ENCODE measurements at regions not wholly inside any gene's neighbourhood (a gene's known extent, or its start where the extent isn't known, plus 50 kb on each side); places are given as distances from the start of the nearest gene placed in this dataset.

DNA sequence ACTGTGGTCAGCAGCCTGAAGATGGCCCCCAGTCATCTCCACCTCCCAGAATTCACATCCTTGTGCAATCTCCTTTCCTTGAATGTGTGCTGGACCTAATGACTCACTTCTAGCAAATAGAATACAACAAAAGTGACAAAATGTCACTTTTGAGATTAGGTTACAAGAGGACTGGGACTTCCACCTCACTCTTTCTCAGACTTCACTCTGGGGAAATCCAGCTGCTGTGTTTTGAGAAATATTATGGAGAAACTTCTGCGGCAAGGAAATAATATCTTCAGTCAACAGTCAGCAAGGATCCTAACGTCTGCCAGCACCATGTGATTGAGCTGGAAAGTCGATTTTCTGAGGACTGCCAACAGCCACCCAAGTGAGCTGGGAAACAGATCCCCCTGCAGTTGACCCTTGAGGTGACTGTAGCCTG lies 70.5 kb upstream of the GADD45A start:
- no peak overlapping the region for H3K27ac ChIP-seq (ENCODE audit: insufficient read length, low read depth, low read length)
- H3K18ac ChIP-seq (ENCODE audit: insufficient read length, low read depth, low read length) = no peak overlapping the region
- no peaks in the 10 kb centered on the region for H3K9me3 ChIP-seq (ENCODE audit: control insufficient read depth, low read depth, low read length)
- no peak overlapping the region for H2BK15ac ChIP-seq (ENCODE audit: low read depth, low read length)
- H3K27ac Mint-ChIP-seq = no peak overlapping the region
- TF ChIP-seq, protein P1, sequence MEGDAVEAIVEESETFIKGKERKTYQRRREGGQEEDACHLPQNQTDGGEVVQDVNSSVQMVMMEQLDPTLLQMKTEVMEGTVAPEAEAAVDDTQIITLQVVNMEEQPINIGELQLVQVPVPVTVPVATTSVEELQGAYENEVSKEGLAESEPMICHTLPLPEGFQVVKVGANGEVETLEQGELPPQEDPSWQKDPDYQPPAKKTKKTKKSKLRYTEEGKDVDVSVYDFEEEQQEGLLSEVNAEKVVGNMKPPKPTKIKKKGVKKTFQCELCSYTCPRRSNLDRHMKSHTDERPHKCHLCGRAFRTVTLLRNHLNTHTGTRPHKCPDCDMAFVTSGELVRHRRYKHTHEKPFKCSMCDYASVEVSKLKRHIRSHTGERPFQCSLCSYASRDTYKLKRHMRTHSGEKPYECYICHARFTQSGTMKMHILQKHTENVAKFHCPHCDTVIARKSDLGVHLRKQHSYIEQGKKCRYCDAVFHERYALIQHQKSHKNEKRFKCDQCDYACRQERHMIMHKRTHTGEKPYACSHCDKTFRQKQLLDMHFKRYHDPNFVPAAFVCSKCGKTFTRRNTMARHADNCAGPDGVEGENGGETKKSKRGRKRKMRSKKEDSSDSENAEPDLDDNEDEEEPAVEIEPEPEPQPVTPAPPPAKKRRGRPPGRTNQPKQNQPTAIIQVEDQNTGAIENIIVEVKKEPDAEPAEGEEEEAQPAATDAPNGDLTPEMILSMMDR (conservative IDR thresholded peaks at IDR 0.05) = no peak
- H3K79me2 ChIP-seq (ENCODE audit: insufficient read depth, low read length) = no peaks in the 10 kb centered on the region
- DNase-seq = no peak
- 0 out of 7 replicates have a peak, but pooled peaks cover 0 to 4% (median 0%) of the 10 kb centered on the region in 3 experiments for H3K36me3 Mint-ChIP-seq (ENCODE audit: insufficient read depth in 1 of 3, low read depth in 3 of 3)
- H3K4me1 Mint-ChIP-seq = peaks cover 3 to 6% of the 10 kb centered on the region in 2 experiments; a peak in 3 of 4 replicates
- no peak overlapping the region for H3K23ac ChIP-seq (ENCODE audit: insufficient read length, low read depth, low read length)
- H4K20me1 ChIP-seq (ENCODE audit: control insufficient read depth, insufficient read depth, insufficient read length) = no peaks in the 10 kb centered on the region
- H3K4me2 ChIP-seq (ENCODE audit: insufficient read depth, insufficient read length, low read length) = no peak overlapping the region
- no peaks in the 10 kb centered on the region for H3K9me3 Mint-ChIP-seq
- no peak overlapping the region for H4K8ac ChIP-seq (replicated peaks; ENCODE audit: insufficient read length, low read depth, low read length)
- no peak overlapping the region for H4K5ac ChIP-seq (ENCODE audit: insufficient read length, low read depth, low read length)
- H3T11ph ChIP-seq (ENCODE audit: low read length) = no peak overlapping the region
- no peak overlapping the region for H2BK12ac ChIP-seq (ENCODE audit: insufficient read length, low read depth, low read length)
- H4K91ac ChIP-seq (ENCODE audit: insufficient read length, low read depth, low read length) = no peak overlapping the region
- no CpG with 5 or more reads among the region's 3 CpGs for WGBS (ENCODE audit: extremely low coverage, insufficient read length, low lambda C conversion rate)
- no peak overlapping the region for H3K14ac ChIP-seq (ENCODE audit: insufficient read depth, low read length)
- H2BK20ac ChIP-seq (ENCODE audit: low read depth, low read length, poor library complexity, severe bottlenecking) = no peak overlapping the region
- H3K23me2 ChIP-seq (ENCODE audit: insufficient read length, low read depth, low read length, poor library complexity, severe bottlenecking) = no peaks in the 10 kb centered on the region
- H3K27me3 Mint-ChIP-seq (ENCODE audit: low read depth) = peaks cover 6% of the 10 kb centered on the region
- H2AFZ ChIP-seq (ENCODE audit: low read length) = no peak overlapping the region
- no peaks in the 10 kb centered on the region for H3K4me1 ChIP-seq (ENCODE audit: insufficient read depth, low read length)
- no peak overlapping the region for H2BK5ac ChIP-seq (ENCODE audit: insufficient read length, low read length)
- no peak overlapping the region for H3K4ac ChIP-seq (ENCODE audit: low read depth, low read length)
- H2BK120ac ChIP-seq (ENCODE audit: low read depth, low read length, poor library complexity, severe bottlenecking) = no peak overlapping the region
- H3K4me3 Mint-ChIP-seq = no peak overlapping the region
- no peak overlapping the region for H3K9ac ChIP-seq (ENCODE audit: extremely low read depth, insufficient read length, low read length)
- H3K56ac ChIP-seq (ENCODE audit: insufficient read length, low read depth, low read length) = no peak overlapping the region
- H2AK5ac ChIP-seq (ENCODE audit: insufficient read length, low read length) = no peak overlapping the region
- H3K79me1 ChIP-seq (ENCODE audit: insufficient read depth, low read depth, low read length, poor library complexity, severe bottlenecking) = no peaks in the 10 kb centered on the region
- H3K27me3 ChIP-seq (ENCODE audit: insufficient read depth, low read length) = no peaks in the 10 kb centered on the region

All from H9 (cell line).